ENCODE measurements at regions not wholly inside any gene's neighbourhood (a gene's known extent, or its start where the extent isn't known, plus 50 kb on each side); places are given as distances from the start of the nearest gene placed in this dataset.

- ATAC-seq (ENCODE audit: low read depth) (no peak), DNase-seq (no peak)
- Mint-ChIP-seq H3K36me3 (no peaks in the 10 kb centered on the region), H3K27me3 (no peaks in the 10 kb centered on the region), H3K9me3 (peaks cover 1% of the 10 kb centered on the region), H3K4me3 (no peak overlapping the region), H3K27ac (no peak overlapping the region), H3K4me1 (no peaks in the 10 kb centered on the region)
- POLR2A ChIA-PET = no interaction called here
Observed at GRCh38 chr17:69819316-69820087, 255.5 kb upstream of the KCNJ16 start.

- Mint-ChIP-seq H3K27me3 (no peaks in the 10 kb centered on the region), H3K9me3 (peaks cover 4% of the 10 kb centered on the region), H3K4me1 (no peaks in the 10 kb centered on the region), H3K36me3 (no peaks in the 10 kb centered on the region), H3K4me3 (no peak overlapping the region), H3K27ac (no peak overlapping the region)
- POLR2A ChIA-PET = no interaction called here
- ATAC-seq (ENCODE audit: low read depth) (no peak), DNase-seq (no peak)
Observed at GRCh38 chr17:69820876-69821473, 254.1 kb upstream of the KCNJ16 start.

- POLR2A ChIA-PET = no interaction called here
- no peaks in the 10 kb centered on the region for H3K4me1 Mint-ChIP-seq
Observed at GRCh38 chr17:69822314-69822875, 252.6 kb upstream of the KCNJ16 start.

GRCh38 chr17:69828087-69828486, 246.9 kb upstream of the KCNJ16 start:
- Mint-ChIP-seq H3K4me3 (no peak overlapping the region), H3K9me3 (peaks cover 5% of the 10 kb centered on the region), H3K27ac (no peak overlapping the region), H3K4me1 (no peaks in the 10 kb centered on the region), H3K36me3 (no peaks in the 10 kb centered on the region), H3K27me3 (no peaks in the 10 kb centered on the region)
- ATAC-seq (ENCODE audit: low read depth) (no peak), DNase-seq (no peak)
- POLR2A ChIA-PET = no interaction called here

More at GRCh38 chr17:69822314-69822875, 252.6 kb upstream of the KCNJ16 start:
- H3K27me3 Mint-ChIP-seq = no peaks in the 10 kb centered on the region
- peaks cover 6% of the 10 kb centered on the region for H3K9me3 Mint-ChIP-seq
- DNase-seq = no peak
- no peak overlapping the region for H3K4me3 Mint-ChIP-seq
- no peak for ATAC-seq (ENCODE audit: low read depth)
- H3K27ac Mint-ChIP-seq = no peak overlapping the region
- H3K36me3 Mint-ChIP-seq = no peaks in the 10 kb centered on the region

GRCh38 chr17:69834494-69834893, 240.5 kb upstream of the KCNJ16 start:
- Mint-ChIP-seq H3K4me3 (no peak overlapping the region), H3K9me3 (no peaks in the 10 kb centered on the region), H3K36me3 (no peaks in the 10 kb centered on the region), H3K27me3 (peaks cover 5% of the 10 kb centered on the region), H3K4me1 (no peaks in the 10 kb centered on the region), H3K27ac (no peak overlapping the region)
- POLR2A ChIA-PET = no interaction called here
- ATAC-seq (ENCODE audit: low read depth) (no peak), DNase-seq (no peak)

GRCh38 chr17:69851736-69852135, 223.3 kb upstream of the KCNJ16 start:
- no peaks in the 10 kb centered on the region for H3K4me1 Mint-ChIP-seq
- no peaks in the 10 kb centered on the region for H3K36me3 Mint-ChIP-seq
- peaks cover 10% of the 10 kb centered on the region for H3K9me3 Mint-ChIP-seq
- H3K27me3 Mint-ChIP-seq = no peaks in the 10 kb centered on the region
- H3K4me3 Mint-ChIP-seq = no peak overlapping the region
- DNase-seq = no peak
- ATAC-seq (ENCODE audit: low read depth) = no peak
- H3K27ac Mint-ChIP-seq = no peak overlapping the region
- POLR2A ChIA-PET = no interaction called here

- ATAC-seq (ENCODE audit: low read depth) (no peak), DNase-seq (no peak)
- Mint-ChIP-seq H3K4me3 (no peak overlapping the region), H3K27ac (no peak overlapping the region), H3K27me3 (no peaks in the 10 kb centered on the region), H3K36me3 (no peaks in the 10 kb centered on the region), H3K4me1 (no peaks in the 10 kb centered on the region), H3K9me3 (peaks cover 7% of the 10 kb centered on the region)
- POLR2A ChIA-PET = no interaction called here
Observed at GRCh38 chr17:69853541-69854224, 221.3 kb upstream of the KCNJ16 start.

GRCh38 chr17:69854225-69854780, 220.7 kb upstream of the KCNJ16 start:
- Mint-ChIP-seq H3K27ac (no peak overlapping the region), H3K4me1 (no peaks in the 10 kb centered on the region), H3K36me3 (peaks cover 1% of the 10 kb centered on the region), H3K4me3 (no peak overlapping the region), H3K27me3 (no peaks in the 10 kb centered on the region), H3K9me3 (peaks cover 7% of the 10 kb centered on the region)
- DNase-seq (no peak), ATAC-seq (ENCODE audit: low read depth) (no peak)
- POLR2A ChIA-PET = no interaction called here

- POLR2A ChIA-PET = no interaction called here
Observed at GRCh38 chr17:69856946-69857345, 218.1 kb upstream of the KCNJ16 start.

GRCh38 chr17:69857412-69857835, 217.6 kb upstream of the KCNJ16 start:
- no peaks in the 10 kb centered on the region for H3K4me1 Mint-ChIP-seq

More at GRCh38 chr17:69856946-69857345, 218.1 kb upstream of the KCNJ16 start:
- no peak overlapping the region for H3K27ac Mint-ChIP-seq
- peaks cover 6% of the 10 kb centered on the region for H3K9me3 Mint-ChIP-seq
- H3K4me1 Mint-ChIP-seq = no peaks in the 10 kb centered on the region
- DNase-seq (no peak), ATAC-seq (ENCODE audit: low read depth) (no peak)
- no peak overlapping the region for H3K4me3 Mint-ChIP-seq
- H3K27me3 Mint-ChIP-seq = no peaks in the 10 kb centered on the region
- peaks cover 1% of the 10 kb centered on the region for H3K36me3 Mint-ChIP-seq

GRCh38 chr17:69858460-69858859, 216.6 kb upstream of the KCNJ16 start:
- no peak overlapping the region for H3K27ac Mint-ChIP-seq
- peaks cover 7% of the 10 kb centered on the region for H3K9me3 Mint-ChIP-seq

More at GRCh38 chr17:69857412-69857835, 217.6 kb upstream of the KCNJ16 start:
- Mint-ChIP-seq H3K27me3 (no peaks in the 10 kb centered on the region), H3K36me3 (peaks cover 1% of the 10 kb centered on the region), H3K27ac (no peak overlapping the region), H3K4me3 (no peak overlapping the region), H3K9me3 (peaks cover 7% of the 10 kb centered on the region)
- POLR2A ChIA-PET = no interaction called here
- no peak for ATAC-seq (ENCODE audit: low read depth)
- DNase-seq = no peak

GRCh38 chr17:69860142-69860680, 214.8 kb upstream of the KCNJ16 start:
- Mint-ChIP-seq H3K36me3 (peaks cover 1% of the 10 kb centered on the region), H3K4me3 (no peak overlapping the region), H3K9me3 (peaks cover 7% of the 10 kb centered on the region), H3K27me3 (no peaks in the 10 kb centered on the region), H3K4me1 (no peaks in the 10 kb centered on the region), H3K27ac (no peak overlapping the region)
- POLR2A ChIA-PET = no interaction called here
- no peak for ATAC-seq (ENCODE audit: low read depth)
- DNase-seq = no peak

More at GRCh38 chr17:69858460-69858859, 216.6 kb upstream of the KCNJ16 start:
- Mint-ChIP-seq H3K36me3 (peaks cover 1% of the 10 kb centered on the region), H3K27me3 (no peaks in the 10 kb centered on the region), H3K4me3 (no peak overlapping the region), H3K4me1 (no peaks in the 10 kb centered on the region)
- ATAC-seq (ENCODE audit: low read depth) (no peak), DNase-seq (no peak)
- POLR2A ChIA-PET = no interaction called here

- Mint-ChIP-seq H3K4me3 (no peak overlapping the region), H3K4me1 (no peaks in the 10 kb centered on the region), H3K27me3 (no peaks in the 10 kb centered on the region), H3K9me3 (peaks cover 9% of the 10 kb centered on the region), H3K36me3 (no peaks in the 10 kb centered on the region), H3K27ac (no peak overlapping the region)
- POLR2A ChIA-PET = no interaction called here
- ATAC-seq (ENCODE audit: low read depth) (no peak), DNase-seq (no peak)
Observed at GRCh38 chr17:69864462-69864861, 210.6 kb upstream of the KCNJ16 start.
